Non-pigmented ciliary epithelial cell (primary cell): ENCODE measurements at regions not wholly inside any gene's neighbourhood (a gene's known extent, or its start where the extent isn't known, plus 50 kb on each side); places are given as distances from the start of the nearest gene placed in this dataset.

Source experiments
- DNase-seq: peaks from one replicate; pipeline ENCODE4 v3.0.0-alpha.2; 2010; ENCODE audit warnings: low read depth

- no peak for DNase-seq
Observed at GRCh38 chr11:70627219-70627618, 228.9 kb downstream of the CTTN start.

DNA sequence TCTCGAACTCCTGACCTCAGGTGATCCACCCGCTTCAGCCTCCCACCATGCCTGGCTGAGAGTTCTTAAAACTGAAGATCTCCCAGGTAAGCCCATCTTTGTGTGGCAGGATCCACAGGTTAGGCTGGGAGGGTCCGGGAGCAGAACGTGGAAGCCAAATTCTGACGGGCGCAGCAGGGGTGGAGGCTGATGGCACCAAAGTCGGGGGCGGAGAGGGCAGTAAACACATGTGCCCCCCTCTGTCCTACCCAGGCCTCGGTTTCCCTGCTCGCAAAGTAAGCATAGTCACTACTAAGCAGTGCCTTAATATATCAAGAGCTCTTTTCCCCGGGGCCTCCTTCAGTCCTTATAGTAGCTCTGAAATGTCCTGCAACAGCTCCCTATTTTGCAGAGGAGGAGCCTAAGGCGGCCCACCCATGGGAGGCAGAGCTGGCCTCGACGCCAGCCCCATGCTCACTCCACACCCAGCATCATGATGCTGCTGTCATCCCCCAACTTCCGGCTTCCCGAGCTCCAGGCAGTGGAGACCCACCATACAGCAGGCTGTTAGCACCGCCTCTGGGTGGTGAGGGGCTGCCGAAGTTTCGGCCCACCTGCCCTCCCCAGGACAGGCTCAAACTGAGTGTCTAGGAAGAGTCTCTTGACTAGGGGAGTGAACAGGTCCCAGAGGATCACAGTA is 230.0 kb downstream of the CTTN start:
- DNase-seq: no peak

GRCh38 chr11:70628855-70629844 is 230.8 kb downstream of the CTTN start:
- no peak for DNase-seq

GRCh38 chr11:70630068-70630467 is 231.7 kb downstream of the CTTN start:
- no peak for DNase-seq

GRCh38 chr11:70630816-70631623 is 232.7 kb downstream of the CTTN start:
- DNase-seq: no peak

GRCh38 chr11:70631624-70632047 is 233.3 kb downstream of the CTTN start:
- DNase-seq: no peak

DNA sequence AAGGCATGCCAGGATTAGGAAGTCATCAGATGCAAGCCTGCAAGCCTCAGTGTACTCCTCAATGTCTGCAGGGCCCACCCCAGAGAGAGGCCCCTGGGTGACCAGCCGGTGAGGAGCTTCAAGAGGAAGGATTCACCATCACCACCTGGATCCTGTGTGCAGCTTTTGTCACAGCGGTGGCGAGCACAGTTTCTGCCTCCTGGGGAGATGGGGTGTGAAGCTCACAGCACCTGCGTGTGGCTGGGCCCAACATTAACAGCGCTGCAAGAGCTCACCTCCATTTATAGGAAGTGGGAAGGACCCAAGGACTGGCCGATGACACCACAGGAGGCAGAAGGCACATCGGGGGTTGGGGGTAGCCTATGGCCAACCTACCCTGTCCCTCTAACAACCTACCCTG is 235.3 kb downstream of the CTTN start:
- DNase-seq: no peak

- no peak for DNase-seq
Observed at GRCh38 chr11:70636659-70637058, 238.3 kb downstream of the CTTN start.

- no peak for DNase-seq
Observed at GRCh38 chr11:70637186-70637800, 239.0 kb downstream of the CTTN start.

GRCh38 chr11:70637949-70638583 is 239.7 kb downstream of the CTTN start:
- DNase-seq: no peak

DNA sequence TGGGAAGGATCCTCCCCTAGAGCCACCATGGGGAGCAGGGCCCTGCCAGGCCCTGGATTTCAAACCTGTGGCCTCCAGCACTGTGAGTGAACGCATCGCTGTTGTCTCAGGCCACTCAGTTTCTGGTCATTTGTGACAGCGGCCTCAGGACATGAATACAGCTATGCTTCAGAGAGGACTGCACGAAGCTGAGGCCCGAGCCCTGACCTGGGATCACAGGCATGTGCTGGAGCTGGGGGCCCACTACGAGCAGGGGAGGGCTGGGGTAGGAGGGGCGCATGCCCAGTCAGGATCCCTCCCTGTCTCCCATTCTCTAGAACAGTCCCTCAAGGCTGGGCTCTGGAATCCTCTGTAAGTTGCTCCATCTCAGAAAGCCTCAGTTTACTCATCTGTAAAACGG is 242.1 kb downstream of the CTTN start:
- DNase-seq: no peak

GRCh38 chr11:70641369-70641768 is 243.0 kb downstream of the CTTN start:
- DNase-seq: no peak

DNA sequence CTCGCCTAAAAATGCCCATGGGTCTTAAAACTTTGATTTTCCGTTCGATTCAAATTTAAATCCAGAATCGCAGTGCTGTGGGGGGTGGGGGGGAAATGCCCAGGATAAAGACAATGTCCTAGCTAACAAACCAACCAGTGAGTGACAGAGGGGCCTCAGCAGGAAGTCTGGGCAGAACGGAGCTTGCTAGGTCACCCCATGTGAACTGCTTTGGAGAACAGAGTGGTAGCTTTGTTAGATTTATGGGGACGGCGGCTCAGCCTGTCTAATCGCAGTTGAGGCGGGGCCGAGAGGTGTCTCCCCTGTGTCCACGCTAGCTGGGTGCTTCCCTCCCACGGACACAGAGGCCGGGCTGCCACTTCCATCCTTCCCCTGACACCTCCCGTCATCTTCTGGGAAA is 243.9 kb downstream of the CTTN start:
- no peak for DNase-seq

GRCh38 chr11:70643642-70644041 is 245.3 kb downstream of the CTTN start:
- no peak for DNase-seq

DNA sequence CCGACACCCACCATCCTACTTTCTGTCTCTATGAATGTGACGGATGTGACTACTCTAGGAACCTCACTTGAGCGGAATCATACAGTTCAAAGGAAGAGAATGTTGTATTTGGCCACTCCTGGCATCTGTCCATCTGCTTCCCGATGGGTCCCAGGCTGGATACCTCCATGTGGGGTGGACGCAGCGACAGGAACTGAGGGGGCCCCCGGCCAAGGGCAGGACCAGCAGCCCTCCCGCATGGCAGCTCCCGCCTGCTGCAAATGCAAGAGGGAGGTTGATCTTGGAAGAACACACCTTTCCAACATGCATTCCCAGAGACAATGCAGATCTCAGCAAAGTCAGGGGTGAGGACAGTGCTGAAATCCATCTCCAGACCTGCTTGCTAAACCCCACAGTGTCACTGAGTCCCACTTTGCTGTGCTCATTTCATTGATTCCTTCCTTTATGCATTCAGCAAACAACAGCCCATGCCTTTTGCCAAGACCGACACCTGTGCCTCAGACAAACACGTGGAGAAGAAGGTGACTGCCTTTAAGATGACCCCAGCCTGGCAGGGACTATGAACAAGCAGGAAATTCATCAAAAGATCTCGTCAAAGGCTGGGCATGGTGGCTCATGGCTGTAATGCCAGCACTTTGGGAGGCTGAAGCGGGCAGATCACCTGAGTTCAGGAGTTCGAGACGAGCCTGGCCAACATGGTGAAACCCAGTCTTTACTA is 246.2 kb downstream of the CTTN start:
- no peak for DNase-seq

- DNase-seq: no peak
Observed at GRCh38 chr11:70645537-70645936, 247.2 kb downstream of the CTTN start.

GRCh38 chr11:70646272-70647049 is 248.1 kb downstream of the CTTN start:
- no peak for DNase-seq

- no peak for DNase-seq
Observed at GRCh38 chr11:70647188-70648166, 249.1 kb downstream of the CTTN start.
